ENCODE measurements at regions not wholly inside any gene's neighbourhood (a gene's known extent, or its start where the extent isn't known, plus 50 kb on each side); places are given as distances from the start of the nearest gene placed in this dataset.

DNA sequence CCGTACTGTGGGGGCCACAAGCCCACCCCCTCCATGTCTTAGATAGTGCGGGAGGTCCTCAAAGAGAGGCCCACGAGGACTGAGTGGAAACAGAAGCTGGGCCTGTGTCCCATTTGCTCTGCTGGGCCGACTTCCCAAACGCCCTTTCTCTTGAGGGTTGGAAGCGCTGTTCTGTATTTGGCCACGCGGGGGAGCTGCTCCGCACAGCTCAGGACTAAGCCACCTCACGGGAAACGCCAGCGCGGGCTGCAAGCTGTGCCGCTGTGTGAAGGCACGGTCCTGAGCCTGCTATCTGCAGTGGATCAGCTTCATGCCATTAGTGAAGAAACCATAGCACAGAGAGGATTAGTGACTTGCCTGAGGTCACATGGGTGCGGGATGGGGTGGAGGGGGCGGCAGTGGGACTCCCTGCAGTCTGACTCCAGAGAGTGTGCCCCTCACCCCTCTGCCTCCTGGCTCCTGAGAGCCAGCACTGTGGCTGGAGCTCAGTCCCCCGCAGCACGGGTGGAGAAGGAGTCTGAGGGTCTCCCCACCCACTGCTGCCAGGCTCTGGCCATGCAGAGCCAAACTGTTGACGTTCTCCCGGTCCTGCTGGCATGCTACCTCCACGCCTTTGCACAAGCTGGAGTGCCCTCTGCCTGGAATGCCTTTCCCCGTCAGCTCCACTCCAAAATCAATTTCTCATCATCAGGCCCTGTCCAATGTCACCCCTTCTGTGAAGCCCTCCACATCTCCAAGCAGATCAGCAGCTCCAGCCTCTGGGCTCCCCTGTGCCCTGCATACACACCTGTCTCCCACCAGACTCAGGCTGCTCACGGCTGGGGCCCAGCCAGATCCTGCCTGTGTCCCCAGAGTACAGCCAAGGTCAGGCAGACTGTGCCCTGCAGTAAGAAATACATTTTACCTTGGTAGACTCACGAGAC, 51.5 kb upstream of the LRRC32 start:
- peaks cover 1% of the 10 kb centered on the region; the same call in 1 of the 2 replicates for H3K27me3 ChIP-seq (ENCODE audit: control insufficient read depth, insufficient read depth, low read length)
- no peaks in the 10 kb centered on the region for H3K36me3 ChIP-seq (replicated peaks; ENCODE audit: control insufficient read depth, insufficient read depth, low read length)
- DNase-seq, result peak; percentile 88
- no peak overlapping the region for H3K4me3 ChIP-seq (ENCODE audit: insufficient read depth, low read depth, low read length)

DNA sequence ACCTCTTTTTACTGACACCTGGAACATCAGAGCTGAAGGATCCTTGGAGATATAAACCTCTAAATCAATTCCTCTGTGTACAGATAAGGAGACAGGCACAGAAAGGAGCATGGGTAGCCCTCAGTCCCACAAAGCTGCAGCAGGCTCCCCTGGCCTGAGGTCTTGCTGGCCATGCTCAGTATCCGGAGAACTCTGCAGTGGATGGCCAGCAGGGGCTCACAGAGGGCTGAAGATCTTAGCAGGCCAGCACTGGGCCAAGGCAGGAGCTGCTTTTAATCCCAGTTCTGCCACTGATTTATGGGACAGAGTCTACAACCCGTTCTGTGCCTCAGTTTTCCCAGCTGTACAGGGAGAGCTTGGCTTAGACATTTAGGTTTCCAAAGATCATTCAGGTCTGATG, 52.6 kb upstream of the LRRC32 start:
- DNase-seq, result peak; percentile 59
- H3K36me3 ChIP-seq (replicated peaks; ENCODE audit: control insufficient read depth, insufficient read depth, low read length), result no peaks in the 10 kb centered on the region
- no peak overlapping the region for H3K4me3 ChIP-seq (ENCODE audit: insufficient read depth, low read depth, low read length)
- H3K27me3 ChIP-seq (ENCODE audit: control insufficient read depth, insufficient read depth, low read length), result peaks cover 1% of the 10 kb centered on the region; the same call in 1 of the 2 replicates

DNA sequence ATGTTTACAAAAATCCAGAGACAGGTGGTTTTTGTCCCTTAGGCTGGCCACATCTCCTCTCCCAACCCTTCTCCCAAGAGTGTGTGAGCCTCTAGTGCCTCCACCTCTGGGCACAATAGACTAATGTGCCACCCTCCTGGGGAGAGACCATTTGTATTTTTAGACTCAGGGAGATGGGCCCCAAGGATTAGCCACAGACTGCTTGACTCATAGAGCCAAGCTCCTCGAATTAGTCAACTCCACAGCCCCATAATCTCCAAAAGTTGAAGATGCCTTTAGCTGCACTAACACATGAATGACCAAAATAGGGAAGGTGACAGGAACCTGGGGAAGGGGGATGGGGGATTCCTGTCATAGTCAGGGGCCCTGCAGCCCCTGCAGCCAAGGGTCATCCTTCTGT, 53.0 kb upstream of the LRRC32 start:
- no peak overlapping the region for H3K4me3 ChIP-seq (ENCODE audit: insufficient read depth, low read depth, low read length)
- peaks cover 1% of the 10 kb centered on the region; the same call in 1 of the 2 replicates for H3K27me3 ChIP-seq (ENCODE audit: control insufficient read depth, insufficient read depth, low read length)
- no peaks in the 10 kb centered on the region for H3K36me3 ChIP-seq (replicated peaks; ENCODE audit: control insufficient read depth, insufficient read depth, low read length)
- no peak for DNase-seq

DNA sequence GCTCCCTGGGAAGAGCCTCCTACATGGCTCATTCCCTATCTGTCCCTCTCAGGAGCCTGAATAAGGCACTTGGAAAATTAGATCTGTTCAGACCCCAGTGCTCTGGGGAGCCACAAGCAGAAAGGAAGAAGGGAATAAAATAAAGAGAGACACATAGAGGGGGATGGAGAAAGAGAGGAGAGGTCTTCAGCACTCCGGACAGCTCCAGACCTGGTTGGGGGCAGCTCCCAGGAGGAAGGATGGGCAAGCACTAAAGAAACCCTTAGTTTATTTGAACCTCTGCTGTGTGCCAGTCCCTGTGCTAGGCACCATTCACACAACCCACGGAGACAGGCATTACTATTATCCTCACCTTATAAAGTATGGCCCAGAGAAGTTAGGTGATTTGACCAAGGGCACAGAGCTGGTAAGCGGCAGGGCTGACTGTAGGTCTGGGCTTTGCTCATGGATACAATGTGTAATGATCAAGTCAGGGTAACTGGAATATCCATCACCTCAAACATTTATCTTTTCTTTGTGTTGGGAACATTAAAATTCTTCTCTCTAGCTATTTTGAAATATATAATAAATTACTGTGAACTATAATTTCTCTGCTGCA, 53.7 kb upstream of the LRRC32 start:
- peak; percentile 80 for DNase-seq
- H3K36me3 ChIP-seq (replicated peaks; ENCODE audit: control insufficient read depth, insufficient read depth, low read length), result no peaks in the 10 kb centered on the region
- no peak overlapping the region for H3K4me3 ChIP-seq (ENCODE audit: insufficient read depth, low read depth, low read length)
- H3K27me3 ChIP-seq (ENCODE audit: control insufficient read depth, insufficient read depth, low read length), result peaks cover 1% of the 10 kb centered on the region; the same call in 1 of the 2 replicates

DNA sequence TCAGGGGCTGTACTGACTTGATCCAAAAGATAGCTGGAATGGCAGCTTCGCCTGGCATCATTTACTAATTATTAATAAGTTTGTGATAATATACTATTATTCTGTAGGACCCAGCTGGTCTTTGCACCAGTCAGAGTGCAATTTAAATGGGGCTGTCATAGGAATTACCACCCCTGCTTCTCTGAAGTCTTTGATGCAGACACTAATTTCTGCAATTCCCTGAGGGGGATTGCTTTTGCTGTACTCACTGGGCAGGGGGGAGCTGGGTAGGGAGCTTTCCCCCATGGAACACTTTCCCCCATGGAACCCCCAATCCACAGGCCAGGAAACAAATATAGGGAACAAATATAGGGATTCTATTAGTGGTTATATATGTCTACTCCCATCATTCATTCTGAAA, 54.9 kb upstream of the TSKU start:
- no peak overlapping the region for H3K4me3 ChIP-seq (ENCODE audit: insufficient read depth, low read depth, low read length)
- no peak for DNase-seq

DNA sequence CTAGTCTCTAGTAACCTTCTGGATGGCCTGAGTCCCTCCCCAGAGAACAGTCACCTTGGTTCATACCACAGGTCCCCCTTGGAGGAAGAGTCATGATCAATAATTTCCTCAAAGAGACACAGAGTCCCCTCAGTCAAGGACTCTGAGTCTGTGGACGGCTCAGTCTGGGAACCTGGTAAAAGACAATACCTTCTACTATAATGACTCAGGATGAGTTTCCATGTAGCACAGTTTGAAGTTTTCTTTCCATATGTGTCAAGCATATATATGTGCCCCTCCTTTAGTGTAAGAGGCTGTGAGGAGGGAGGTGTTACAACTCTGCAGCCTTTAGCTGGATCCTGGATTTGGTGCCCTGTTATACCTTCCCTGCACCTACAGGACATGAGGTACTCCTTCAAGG, 54.4 kb upstream of the TSKU start:
- DNase-seq, result no peak
- Histone ChIP-seq H3K36me3 (replicated peaks; ENCODE audit: control insufficient read depth, insufficient read depth, low read length) (no peaks in the 10 kb centered on the region), H3K4me3 (ENCODE audit: insufficient read depth, low read depth, low read length) (no peak overlapping the region)

More for the DNA sequence above, 54.9 kb upstream of the TSKU start:
- Histone ChIP-seq H3K27me3 (ENCODE audit: control insufficient read depth, insufficient read depth, low read length) (no peaks in the 10 kb centered on the region; the same call in 1 of the 2 replicates), H3K36me3 (replicated peaks; ENCODE audit: control insufficient read depth, insufficient read depth, low read length) (no peaks in the 10 kb centered on the region)

DNA sequence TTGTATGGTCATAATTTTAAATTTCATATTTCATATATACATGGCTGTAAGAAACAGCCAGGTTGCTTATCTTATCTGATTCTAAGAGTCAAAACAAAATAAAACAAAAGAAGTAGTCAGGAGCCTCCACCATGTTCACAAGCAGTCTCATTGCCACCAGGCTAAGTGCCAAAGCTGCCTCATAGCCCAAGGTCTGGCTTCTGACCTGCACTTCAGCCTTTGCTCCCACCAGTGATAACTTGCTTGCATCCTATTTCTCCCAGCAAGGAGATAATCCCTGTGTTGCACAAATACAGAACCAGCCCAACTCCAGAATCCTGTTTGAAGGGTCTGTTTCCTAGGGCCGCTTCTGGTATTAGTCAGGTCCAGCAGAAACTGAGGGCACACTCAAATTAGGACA, 53.9 kb upstream of the TSKU start:
- Histone ChIP-seq H3K4me3 (ENCODE audit: insufficient read depth, low read depth, low read length) (no peak overlapping the region), H3K36me3 (replicated peaks; ENCODE audit: control insufficient read depth, insufficient read depth, low read length) (no peaks in the 10 kb centered on the region), H3K27me3 (ENCODE audit: control insufficient read depth, insufficient read depth, low read length) (no peaks in the 10 kb centered on the region; the same call in 1 of the 2 replicates)
- no peak for DNase-seq

More for the DNA sequence above, 54.4 kb upstream of the TSKU start:
- H3K27me3 ChIP-seq (ENCODE audit: control insufficient read depth, insufficient read depth, low read length), result no peaks in the 10 kb centered on the region; the same call in 1 of the 2 replicates

DNA sequence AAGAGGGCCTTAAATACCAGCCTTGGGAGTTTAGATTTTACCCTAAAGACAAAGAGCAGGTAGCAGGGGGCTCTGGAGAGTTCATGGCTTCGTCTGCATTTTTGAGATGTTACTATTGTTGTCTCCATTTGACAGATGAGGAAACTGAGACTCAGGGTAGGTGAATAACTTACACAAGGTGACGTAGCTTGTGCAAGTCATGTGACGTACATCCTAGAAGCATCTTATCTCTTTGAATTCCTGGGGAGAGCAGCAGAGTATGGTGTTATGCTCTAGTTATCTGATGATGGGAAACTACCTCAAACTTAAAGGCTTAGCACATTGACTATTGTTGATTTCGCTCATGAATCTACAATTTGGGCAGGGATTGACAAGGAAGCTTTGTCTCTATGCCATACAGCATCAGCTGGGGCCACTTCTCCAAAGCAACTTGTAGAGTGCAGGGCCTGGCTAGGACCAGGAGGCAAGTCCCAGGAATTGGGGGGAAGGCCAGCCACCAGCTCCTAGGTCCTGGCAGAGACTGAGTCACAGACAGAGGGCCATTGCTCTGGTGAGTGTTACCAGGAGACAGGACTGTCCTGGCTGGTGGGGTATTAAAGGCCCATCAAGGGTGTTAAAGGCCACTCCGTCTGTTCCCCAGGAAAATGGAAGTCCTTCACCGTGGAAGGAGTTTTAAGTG, 52.1 kb upstream of the TSKU start:
- Histone ChIP-seq H3K4me3 (ENCODE audit: insufficient read depth, low read depth, low read length) (no peak overlapping the region), H3K27me3 (ENCODE audit: control insufficient read depth, insufficient read depth, low read length) (no peaks in the 10 kb centered on the region; the same call in 1 of the 2 replicates), H3K36me3 (replicated peaks; ENCODE audit: control insufficient read depth, insufficient read depth, low read length) (no peaks in the 10 kb centered on the region)
- no peak for DNase-seq

DNA sequence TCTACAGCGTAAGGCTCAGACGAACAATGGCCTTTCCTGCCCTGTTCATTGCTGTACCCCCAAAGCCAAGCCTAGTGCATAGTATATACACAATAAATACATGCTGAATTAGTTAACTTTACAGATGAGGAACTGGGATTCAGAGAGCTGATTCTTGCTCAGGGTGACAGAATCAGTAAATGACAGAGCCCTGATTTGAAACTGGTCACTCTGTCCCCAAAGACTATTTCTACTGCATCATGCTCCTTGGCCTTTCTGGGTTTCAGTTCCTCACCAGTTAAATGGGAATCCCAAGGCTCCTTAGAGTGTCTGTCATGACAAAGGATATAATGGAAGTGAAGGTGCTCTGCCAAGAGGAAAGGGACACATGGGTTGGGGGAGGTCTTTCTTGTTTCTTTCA, 50.5 kb upstream of the TSKU start:
- H3K4me3 ChIP-seq (ENCODE audit: insufficient read depth, low read depth, low read length), result no peak overlapping the region
- DNase-seq, result no peak
- no peaks in the 10 kb centered on the region for H3K36me3 ChIP-seq (replicated peaks; ENCODE audit: control insufficient read depth, insufficient read depth, low read length)
- H3K27me3 ChIP-seq (ENCODE audit: control insufficient read depth, insufficient read depth, low read length), result no peaks in the 10 kb centered on the region; the same call in 1 of the 2 replicates

Measured in H7 (cell line).